ENCODE measurements at regions not wholly inside any gene's neighbourhood (a gene's known extent, or its start where the extent isn't known, plus 50 kb on each side); places are given as distances from the start of the nearest gene placed in this dataset.

DNA sequence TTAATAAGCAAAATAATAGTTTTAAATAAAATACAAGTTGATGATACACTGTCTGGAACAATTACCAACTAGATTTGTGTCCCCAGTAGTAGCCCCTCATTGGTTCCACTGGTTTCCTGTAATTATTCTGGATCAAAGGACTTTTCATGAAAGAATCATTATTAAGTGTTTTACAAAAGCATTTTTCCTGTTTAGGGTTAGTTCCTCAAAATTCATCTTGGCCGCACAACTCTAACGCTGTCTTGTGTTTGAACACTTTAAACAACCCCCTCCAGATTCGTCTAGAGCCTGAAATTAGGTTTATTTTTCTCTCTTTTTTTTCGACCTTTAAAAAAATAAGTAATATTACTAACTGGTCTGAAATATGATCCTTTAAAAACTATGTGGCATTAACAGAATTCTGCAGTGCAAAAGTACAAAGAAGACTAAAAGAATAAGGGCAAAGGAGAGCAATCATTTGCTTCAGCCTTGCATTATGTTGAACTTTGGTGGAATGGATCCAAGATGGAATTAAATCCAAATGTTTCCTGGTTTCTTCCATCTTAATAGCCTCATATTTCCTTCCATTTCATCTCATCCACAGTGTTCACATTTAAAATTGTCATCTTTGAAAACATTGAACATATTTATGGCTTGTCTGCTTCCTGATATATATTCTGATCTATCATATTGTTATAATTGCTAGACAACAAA lies 678.4 kb downstream of the IRS1 start:
- TF ChIP-seq, protein P1, sequence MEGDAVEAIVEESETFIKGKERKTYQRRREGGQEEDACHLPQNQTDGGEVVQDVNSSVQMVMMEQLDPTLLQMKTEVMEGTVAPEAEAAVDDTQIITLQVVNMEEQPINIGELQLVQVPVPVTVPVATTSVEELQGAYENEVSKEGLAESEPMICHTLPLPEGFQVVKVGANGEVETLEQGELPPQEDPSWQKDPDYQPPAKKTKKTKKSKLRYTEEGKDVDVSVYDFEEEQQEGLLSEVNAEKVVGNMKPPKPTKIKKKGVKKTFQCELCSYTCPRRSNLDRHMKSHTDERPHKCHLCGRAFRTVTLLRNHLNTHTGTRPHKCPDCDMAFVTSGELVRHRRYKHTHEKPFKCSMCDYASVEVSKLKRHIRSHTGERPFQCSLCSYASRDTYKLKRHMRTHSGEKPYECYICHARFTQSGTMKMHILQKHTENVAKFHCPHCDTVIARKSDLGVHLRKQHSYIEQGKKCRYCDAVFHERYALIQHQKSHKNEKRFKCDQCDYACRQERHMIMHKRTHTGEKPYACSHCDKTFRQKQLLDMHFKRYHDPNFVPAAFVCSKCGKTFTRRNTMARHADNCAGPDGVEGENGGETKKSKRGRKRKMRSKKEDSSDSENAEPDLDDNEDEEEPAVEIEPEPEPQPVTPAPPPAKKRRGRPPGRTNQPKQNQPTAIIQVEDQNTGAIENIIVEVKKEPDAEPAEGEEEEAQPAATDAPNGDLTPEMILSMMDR (conservative IDR thresholded peaks at IDR 0.05 in 1 of 2, IDR thresholded peaks at IDR 0.05 in 1 of 2; ENCODE audit: low read depth in 1 of 2, low read length in 2 of 2), result no peak
- TF ChIP-seq EZH2 (IDR thresholded peaks at IDR 0.05; ENCODE audit: low read length, missing control alignments), result no peak
